CD4-positive, alpha-beta T cell treated with Interleukin-12 subunit alpha and Interleukin-12 subunit beta, for 1 hour (primary cell): ENCODE measurements at regions not wholly inside any gene's neighbourhood (a gene's known extent, or its start where the extent isn't known, plus 50 kb on each side); places are given as distances from the start of the nearest gene placed in this dataset.

Source experiments
- DNase-seq: peaks from one replicate; pipeline ENCODE4 v3.0.0-alpha.2; 2020

- DNase-seq = no peak
Observed at GRCh38 chr11:105324156-105324555, 184.6 kb upstream of the CARD18 start.

- DNase-seq = no peak
Observed at GRCh38 chr11:105321696-105322095, 182.1 kb upstream of the CARD18 start.

DNA sequence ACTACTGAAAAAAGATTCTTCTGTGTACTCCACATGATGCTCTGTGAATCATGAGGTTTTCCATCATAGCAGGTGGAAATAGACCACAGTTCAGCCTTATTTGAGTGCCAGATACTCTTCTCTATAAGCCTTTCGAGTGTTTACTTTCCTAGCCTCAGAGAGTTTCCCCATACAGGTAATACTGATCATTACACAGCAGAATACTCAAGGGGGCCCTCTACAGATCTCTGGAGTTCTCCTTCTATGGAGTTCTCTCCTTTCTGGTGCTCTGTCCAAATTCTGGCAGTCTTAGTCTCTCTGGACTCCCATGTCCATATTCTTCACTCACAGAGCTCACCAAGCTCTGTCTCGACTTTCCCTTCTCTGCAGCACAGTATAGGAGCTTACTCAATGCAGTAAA is 175.7 kb upstream of the CARD18 start:
- no peak for DNase-seq

GRCh38 chr11:105312266-105312665 is 172.7 kb upstream of the CARD18 start:
- no peak for DNase-seq

GRCh38 chr11:105298630-105299029 is 159.1 kb upstream of the CARD18 start:
- DNase-seq = no peak

DNA sequence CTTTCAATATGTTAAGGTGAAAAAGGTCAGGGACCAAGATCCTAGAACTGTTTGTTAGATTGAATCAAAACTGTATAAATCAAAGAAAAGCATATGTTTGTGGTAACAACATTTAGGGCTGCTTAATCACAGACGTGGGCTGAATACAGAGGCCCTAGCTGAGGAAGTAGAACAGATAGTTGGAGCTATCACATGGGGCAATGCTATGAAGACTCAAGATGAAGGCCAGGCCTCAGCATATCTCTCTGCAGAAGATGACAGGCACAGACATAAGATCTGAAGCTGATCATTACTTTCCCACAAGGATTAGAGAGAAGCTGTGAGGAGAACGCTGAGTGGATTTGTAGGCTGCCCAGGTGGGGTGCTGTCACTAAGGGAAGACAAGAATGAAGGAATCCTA is 158.6 kb upstream of the CARD18 start:
- no peak for DNase-seq

DNA sequence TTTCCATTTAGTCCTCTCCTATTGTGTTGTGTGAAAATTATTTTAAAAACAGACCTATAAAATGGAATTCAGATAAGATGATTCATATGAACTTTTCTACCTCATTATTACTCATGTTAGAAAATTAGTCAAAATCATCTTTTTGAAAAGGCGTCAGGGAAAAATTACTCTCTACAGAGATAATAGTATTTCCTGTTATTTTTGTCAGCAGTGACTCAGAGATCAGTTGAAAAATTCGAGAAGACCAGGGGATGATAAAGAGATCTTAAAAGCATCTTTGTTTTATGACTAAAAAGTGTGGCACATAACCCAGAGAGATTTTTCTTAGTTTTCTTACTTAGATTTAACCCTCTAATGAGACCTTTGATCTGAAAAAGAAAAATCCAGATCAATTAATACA is 157.9 kb upstream of the CARD18 start:
- DNase-seq = no peak

DNA sequence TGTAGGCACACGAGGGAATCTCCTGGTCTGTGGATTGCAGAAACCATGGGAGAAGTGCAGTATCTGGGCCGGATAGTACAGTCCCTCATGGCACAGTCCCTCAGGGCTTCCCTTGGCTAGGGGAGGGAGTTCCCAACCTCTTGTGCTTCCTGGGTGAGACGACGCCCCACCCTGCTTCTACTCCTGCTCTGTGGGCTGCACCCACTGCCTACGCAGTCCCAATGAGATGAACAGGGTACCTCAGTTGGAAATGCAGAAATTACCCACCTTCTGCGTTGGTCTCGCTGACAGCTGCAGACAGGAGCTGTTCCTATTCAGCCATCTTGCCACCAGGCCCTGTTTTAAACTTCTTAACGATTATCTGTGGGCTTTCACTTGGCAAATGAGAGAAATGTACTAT is 157.2 kb upstream of the CARD18 start:
- DNase-seq = no peak

DNA sequence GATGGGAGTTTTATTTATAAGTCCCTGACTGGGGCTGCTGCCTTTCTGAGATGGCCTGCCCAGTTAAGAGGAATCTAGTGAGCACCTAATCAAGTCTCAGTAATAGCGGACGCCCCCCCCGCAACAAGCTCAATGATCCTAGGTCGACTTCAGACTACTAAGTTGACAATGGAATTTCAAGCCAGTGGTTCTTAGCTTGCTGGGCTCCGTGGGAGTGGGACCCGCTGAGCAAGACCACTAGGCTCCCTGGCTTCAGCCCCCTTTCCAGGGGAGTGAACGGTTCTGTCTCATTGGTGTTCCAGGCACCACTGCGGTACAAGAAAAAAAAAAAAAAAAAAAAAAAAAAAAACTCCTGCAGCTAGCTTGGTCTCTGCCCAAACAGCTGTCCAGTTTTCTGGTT is 156.8 kb upstream of the CARD18 start:
- DNase-seq = no peak

- DNase-seq = no peak
Observed at GRCh38 chr11:105282658-105283057, 143.1 kb upstream of the CARD18 start.

GRCh38 chr11:105274631-105275030 is 135.1 kb upstream of the CARD18 start:
- DNase-seq = no peak

- DNase-seq = no peak
Observed at GRCh38 chr11:105273660-105274280, 134.2 kb upstream of the CARD18 start.

GRCh38 chr11:105269862-105270261 is 130.3 kb upstream of the CARD18 start:
- DNase-seq = no peak

GRCh38 chr11:105268404-105269062 is 129.0 kb upstream of the CARD18 start:
- DNase-seq = no peak

GRCh38 chr11:105265845-105266244 is 126.3 kb upstream of the CARD18 start:
- no peak for DNase-seq

GRCh38 chr11:105260976-105261375 is 121.4 kb upstream of the CARD18 start:
- DNase-seq = no peak

- no peak for DNase-seq
Observed at GRCh38 chr11:105245781-105246315, 106.3 kb upstream of the CARD18 start.

DNA sequence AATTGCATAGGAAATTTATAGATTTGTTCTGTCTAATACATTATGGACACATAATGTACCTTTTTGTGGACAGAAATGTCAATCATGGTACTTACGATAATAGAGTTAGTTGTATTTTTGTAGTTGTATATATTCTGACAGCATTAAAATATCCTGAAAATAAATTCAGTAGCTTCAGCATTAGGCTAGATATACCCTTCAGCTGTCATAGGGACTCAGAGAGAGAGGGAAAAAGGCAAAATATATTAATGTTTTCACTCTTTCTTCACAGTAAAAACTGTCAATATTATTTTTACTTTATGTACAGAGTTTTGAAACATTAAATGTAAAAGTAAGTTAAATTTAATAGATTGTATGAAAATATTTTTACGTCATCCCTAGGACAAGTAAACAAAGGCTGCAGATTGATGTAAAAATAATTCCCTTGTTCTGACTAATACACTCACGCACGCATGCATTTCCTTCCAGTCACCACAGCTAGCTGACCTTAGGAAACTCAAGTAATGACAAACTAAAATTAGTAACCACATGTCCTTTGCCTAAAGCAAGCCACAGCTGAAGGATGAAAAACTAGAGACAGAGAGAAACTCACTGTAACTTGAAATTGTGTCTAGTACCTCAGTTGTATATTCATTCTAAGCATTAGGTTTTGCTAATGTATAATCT is 104.7 kb upstream of the CARD18 start:
- DNase-seq = no peak

DNA sequence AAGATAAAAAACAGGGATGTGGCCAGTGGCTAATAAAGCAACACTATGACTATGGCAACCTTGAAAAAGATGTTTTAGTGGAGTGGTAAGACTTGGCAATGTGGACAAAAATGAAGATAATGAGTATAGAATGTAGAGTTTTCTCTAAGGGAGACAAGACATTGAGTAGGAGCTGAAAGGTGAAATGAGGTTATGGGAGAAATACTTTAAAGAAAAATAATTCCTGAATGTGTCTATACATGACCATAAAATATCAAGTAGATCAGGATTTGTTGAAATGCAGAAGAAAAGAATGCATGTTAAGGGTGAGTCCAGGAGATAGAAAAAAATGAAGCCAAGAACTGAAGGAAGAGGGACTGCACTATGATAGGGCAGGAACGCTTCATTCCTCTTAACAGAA is 101.6 kb upstream of the CARD18 start:
- DNase-seq = no peak

DNA sequence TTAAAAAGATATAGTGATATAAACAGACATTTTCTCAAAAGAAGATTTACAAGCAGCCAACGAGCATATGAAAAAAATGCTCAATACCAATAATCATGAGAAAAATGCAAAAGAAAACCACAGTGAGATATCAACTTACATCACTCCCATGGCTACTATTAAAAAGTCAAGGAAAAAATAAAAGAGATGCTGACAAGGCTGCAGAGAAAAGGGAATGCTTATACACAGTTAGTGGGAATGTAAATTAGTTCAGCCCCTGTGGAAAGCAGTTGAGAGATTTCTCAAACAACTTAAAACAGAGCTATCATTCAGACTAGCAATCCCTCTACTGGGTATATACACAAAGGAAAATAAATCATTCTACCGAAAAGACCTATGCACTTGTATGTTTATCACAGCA is 97.1 kb upstream of the CARD18 start:
- no peak for DNase-seq

GRCh38 chr11:105233285-105233684 is 93.7 kb upstream of the CARD18 start:
- no peak for DNase-seq

DNA sequence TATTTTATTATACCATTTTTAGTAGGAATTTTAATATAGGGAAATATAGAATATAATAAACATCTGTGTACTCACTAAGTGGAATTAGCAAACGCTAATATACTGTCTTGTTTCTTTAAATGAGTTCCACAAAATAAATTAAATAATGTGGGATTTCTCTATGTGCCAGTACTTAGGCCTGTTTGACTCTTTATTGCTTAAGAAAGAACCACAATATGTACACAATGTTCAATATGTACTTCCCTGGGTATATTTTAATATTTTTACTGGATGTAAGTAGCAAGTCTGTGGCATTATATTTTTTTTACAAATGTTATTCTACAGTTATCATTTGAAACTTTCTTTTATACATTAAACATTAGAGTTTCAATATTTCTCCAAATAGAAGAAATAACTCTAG is 92.5 kb upstream of the CARD18 start:
- DNase-seq = no peak

DNA sequence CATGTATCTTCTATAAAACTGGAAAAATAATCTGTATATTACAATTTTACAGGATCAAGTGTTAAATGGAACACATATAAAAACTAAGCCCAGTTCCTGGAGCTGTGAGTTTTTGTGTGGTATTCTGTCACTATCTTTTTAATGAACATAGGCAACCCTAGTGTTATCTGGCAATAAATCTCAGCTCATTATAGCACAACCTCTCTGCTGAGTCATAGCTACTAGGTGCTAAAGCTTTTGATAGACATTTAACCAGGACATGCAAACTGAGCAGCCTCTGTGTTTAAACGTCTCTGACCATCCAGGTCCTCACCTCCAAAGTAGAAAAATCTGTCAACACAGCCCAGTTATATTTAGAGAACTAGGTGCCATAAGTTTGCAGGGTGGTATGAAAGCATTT is 91.0 kb upstream of the CARD18 start:
- DNase-seq = no peak

- DNase-seq = no peak
Observed at GRCh38 chr11:105229761-105230160, 90.2 kb upstream of the CARD18 start.
